PC-9 (cell line): ENCODE measurements at regions not wholly inside any gene's neighbourhood (a gene's known extent, or its start where the extent isn't known, plus 50 kb on each side); places are given as distances from the start of the nearest gene placed in this dataset.

ENCODE experiments used
- EZH2 ChIP-seq: fragments of 200-600 bp; sonication (generic); IDR thresholded peaks from 2 replicates; pipeline ENCODE4 v1.8.0; 2017; ENCODE audit warnings: antibody characterized with exemption, low read depth
- TF ChIP-seq, protein P1 (sequence below): fragments of 200-600 bp; sonication (generic); conservative IDR thresholded peaks from 2 replicates; pipeline ENCODE4 v1.6.1; 2017; ENCODE audit warnings: mixed run types, antibody characterized with exemption, mild to moderate bottlenecking, moderate library complexity

DNA sequence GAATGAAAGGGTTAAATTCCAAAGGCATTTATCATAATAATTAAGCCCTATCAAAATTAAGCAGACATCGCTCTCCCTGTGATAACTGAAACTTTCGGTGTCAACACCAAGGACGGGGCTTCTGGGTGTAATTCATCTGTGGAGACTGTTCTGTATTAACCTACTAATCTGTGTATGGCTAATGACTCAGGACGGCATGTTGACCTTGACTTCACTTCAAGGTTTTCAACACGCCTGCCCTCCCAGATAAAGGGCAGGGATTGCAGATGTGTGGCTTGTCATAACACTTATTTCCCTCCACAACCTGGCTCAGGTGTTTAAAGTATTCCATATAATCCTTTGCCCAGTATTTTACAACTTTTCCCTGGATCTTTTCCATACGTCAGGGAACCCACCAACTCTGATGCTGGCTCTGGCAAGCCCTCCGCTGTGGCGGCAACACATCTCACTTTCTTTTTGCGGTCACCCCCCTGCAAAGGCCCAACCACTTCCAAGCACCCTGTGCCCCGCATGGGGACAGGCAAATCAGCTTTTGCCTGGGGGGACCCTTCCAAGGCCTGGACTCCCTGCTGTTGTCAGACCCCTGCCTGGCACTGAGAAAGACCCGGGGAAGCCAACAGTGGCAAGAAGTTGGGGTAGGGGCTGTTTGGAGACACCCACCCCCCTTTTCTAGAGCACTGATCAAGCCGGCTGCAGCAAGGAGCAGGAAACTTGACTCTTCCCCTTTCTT is 93.2 kb upstream of the MEF2A start:
- TF ChIP-seq, protein P1, sequence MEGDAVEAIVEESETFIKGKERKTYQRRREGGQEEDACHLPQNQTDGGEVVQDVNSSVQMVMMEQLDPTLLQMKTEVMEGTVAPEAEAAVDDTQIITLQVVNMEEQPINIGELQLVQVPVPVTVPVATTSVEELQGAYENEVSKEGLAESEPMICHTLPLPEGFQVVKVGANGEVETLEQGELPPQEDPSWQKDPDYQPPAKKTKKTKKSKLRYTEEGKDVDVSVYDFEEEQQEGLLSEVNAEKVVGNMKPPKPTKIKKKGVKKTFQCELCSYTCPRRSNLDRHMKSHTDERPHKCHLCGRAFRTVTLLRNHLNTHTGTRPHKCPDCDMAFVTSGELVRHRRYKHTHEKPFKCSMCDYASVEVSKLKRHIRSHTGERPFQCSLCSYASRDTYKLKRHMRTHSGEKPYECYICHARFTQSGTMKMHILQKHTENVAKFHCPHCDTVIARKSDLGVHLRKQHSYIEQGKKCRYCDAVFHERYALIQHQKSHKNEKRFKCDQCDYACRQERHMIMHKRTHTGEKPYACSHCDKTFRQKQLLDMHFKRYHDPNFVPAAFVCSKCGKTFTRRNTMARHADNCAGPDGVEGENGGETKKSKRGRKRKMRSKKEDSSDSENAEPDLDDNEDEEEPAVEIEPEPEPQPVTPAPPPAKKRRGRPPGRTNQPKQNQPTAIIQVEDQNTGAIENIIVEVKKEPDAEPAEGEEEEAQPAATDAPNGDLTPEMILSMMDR: no peak
- TF ChIP-seq EZH2: no peak
